RWPE1 (cell line): ENCODE measurements at regions not wholly inside any gene's neighbourhood (a gene's known extent, or its start where the extent isn't known, plus 50 kb on each side); places are given as distances from the start of the nearest gene placed in this dataset.

Experiments
- CTCF ChIA-PET: fragments of 350-600 bp; sonication (Branson Sonifier 250); formaldehyde crosslinking; extraction: SDS; loops from one replicate; lab custom pipeline; 2021; lab: Yijun Ruan, JAX
- POLR2A ChIA-PET: fragments of 400-600 bp; formaldehyde crosslinking; extraction: SDS; loops from one replicate; lab custom pipeline; 2020; ENCODE audit warnings: antibody characterized with exemption; ENCODE audit not compliant: low non-redundant PET; lab: Yijun Ruan, JAX
- DNase-seq: peaks from one replicate; pipeline ENCODE4 v3.0.0; 2012; ENCODE audit warnings: low spot score
- H3K27ac ChIP-seq: fragments of 450-650 bp; 2 replicates; pipeline ENCODE4 v1.5.1; 2017
- CTCF ChIP-seq: fragments of 450-650 bp; conservative IDR thresholded peaks from 2 replicates; pipeline ENCODE4 v1.5.1; 2017; ENCODE audit warnings: low read depth, mild to moderate bottlenecking

- ChIA-PET POLR2A (no interaction called here), CTCF (interaction anchor here (0.7 kb wide), 1 partner anchor 803 kb away, joined by 3 read pairs; no protein-coding TSS in a partner anchor)
- no peak for DNase-seq
- no peak for TF ChIP-seq CTCF
- no peak overlapping the region for H3K27ac ChIP-seq
Measured at GRCh38 chr4:38400946-38401345, 263.1 kb upstream of the KLF3 start.

- POLR2A ChIA-PET = no interaction called here
- TF ChIP-seq CTCF = no peak
- CTCF ChIA-PET = no interaction called here
- no peak overlapping the region for H3K27ac ChIP-seq
- DNase-seq = no peak
Measured at GRCh38 chr4:38406243-38406642, 257.8 kb upstream of the KLF3 start.

DNA sequence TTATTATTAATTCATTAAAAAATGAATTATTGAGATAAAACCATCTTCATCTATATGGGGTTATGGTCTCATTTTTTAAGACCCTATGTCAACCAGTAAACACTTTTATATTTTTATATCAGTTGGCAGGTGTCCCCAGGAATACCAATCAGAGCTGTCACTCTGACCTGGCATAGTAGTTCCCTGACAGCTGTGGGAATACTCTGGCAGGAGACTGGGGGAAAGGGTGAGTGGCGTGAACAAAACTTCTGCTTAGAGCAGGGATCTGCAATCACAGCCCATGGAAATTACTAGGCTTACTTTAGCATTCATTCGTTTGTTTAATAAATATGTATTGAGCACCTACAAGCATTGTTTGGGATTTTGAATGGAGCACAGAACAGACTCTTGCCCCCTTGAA lies 254.1 kb upstream of the KLF3 start:
- CTCF ChIA-PET = interaction anchor here (0.6 kb wide), 1 partner anchor 1325 kb away, joined by 3 read pairs; no protein-coding TSS in a partner anchor
- no peak overlapping the region for H3K27ac ChIP-seq
- DNase-seq = no peak
- TF ChIP-seq CTCF = no peak
- POLR2A ChIA-PET = no interaction called here

DNA sequence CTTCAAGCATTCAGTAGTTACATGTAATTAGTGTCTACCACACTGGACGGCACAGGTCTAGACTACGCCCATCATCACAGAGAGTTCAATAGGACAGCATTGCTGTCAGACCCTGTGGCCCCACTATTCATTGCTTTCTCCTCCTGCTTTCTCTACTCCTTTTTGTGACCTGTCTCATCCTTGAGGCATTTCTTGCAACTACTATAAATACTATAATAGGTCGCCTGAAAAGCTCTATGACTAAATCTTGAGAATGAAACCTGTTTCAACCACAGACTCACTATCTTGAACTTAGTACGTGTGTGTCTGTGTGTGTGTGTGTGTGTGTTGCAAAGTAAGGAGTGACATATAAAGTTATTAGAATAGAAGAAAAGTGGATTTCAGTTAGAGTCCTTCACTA lies 252.9 kb upstream of the KLF3 start:
- no peak overlapping the region for H3K27ac ChIP-seq
- TF ChIP-seq CTCF = no peak
- POLR2A ChIA-PET = interaction anchor here (0.6 kb wide), 1 partner anchor 114 kb away, joined by 4 read pairs; no protein-coding TSS in a partner anchor
- CTCF ChIA-PET = interaction anchor here (0.6 kb wide), 1 partner anchor 79 kb away, joined by 3 read pairs; no protein-coding TSS in a partner anchor
- DNase-seq = no peak

GRCh38 chr4:38411981-38412536 lies 251.9 kb upstream of the KLF3 start:
- ChIA-PET CTCF (interaction anchor here (0.6 kb wide), 1 partner anchor 78 kb away, joined by 3 read pairs; no protein-coding TSS in a partner anchor), POLR2A (no interaction called here)
- TF ChIP-seq CTCF = no peak
- H3K27ac ChIP-seq = no peak overlapping the region
- no peak for DNase-seq

- TF ChIP-seq CTCF = no peak
- no peak for DNase-seq
- H3K27ac ChIP-seq = no peak overlapping the region
- POLR2A ChIA-PET = no interaction called here
- CTCF ChIA-PET = no interaction called here
Measured at GRCh38 chr4:38413524-38414341, 250.3 kb upstream of the KLF3 start.
